SK-N-SH treated with all-trans-retinoic acid at 6 μM for 48 hours (cell line): ENCODE measurements at regions not wholly inside any gene's neighbourhood (a gene's known extent, or its start where the extent isn't known, plus 50 kb on each side); places are given as distances from the start of the nearest gene placed in this dataset.

Source experiments
- ARNTL ChIP-seq: fragments of 450-650 bp; formaldehyde crosslinking; IDR thresholded peaks from 2 replicates; pipeline ENCODE4 v1.5.0; 2020; ENCODE audit warnings: low read depth, mild to moderate bottlenecking, moderate library complexity, borderline replicate concordance
- BACH2 ChIP-seq: fragments of 250-450 bp; sonication (Bioruptor Pico); IDR thresholded peaks from 2 replicates; pipeline ENCODE4 v1.9.0; 2021; ENCODE audit warnings: mild to moderate bottlenecking, borderline replicate concordance
- ISL1 ChIP-seq: fragments of 250-450 bp; sonication (Bioruptor Pico); IDR thresholded peaks from 2 replicates; pipeline ENCODE4 v2.1.2; 2022; ENCODE audit warnings: mild to moderate bottlenecking, moderate library complexity
- OSR1 ChIP-seq: fragments of 250-450 bp; sonication (Bioruptor Pico); IDR thresholded peaks from 2 replicates; pipeline ENCODE4 v1.8.0; 2022; ENCODE audit warnings: moderate library complexity, mild to moderate bottlenecking, inconsistent platforms
- ZC3H10 ChIP-seq: fragments of 250-450 bp; sonication (Bioruptor Pico); IDR thresholded peaks from 2 replicates; pipeline ENCODE4 v1.5.1; 2021; ENCODE audit warnings: mild to moderate bottlenecking, moderate library complexity
- ZFP3 ChIP-seq: fragments of 250-450 bp; sonication (Bioruptor Pico); IDR thresholded peaks from 2 replicates; pipeline ENCODE4 v1.5.0; 2020; ENCODE audit warnings: mild to moderate bottlenecking, moderate library complexity
- ZFP30 ChIP-seq: fragments of 450-650 bp; formaldehyde crosslinking; IDR thresholded peaks from 2 replicates; pipeline ENCODE4 v1.5.0; 2022; ENCODE audit warnings: mild to moderate bottlenecking, moderate library complexity
- ZNF8 ChIP-seq: fragments of 450-650 bp; formaldehyde crosslinking; IDR thresholded peaks from 2 replicates; pipeline ENCODE4 v1.5.0; 2020; ENCODE audit warnings: mild to moderate bottlenecking, moderate library complexity
- TF ChIP-seq, protein P1 (sequence below): fragments of 250-450 bp; sonication (Bioruptor Pico); IDR thresholded peaks from 2 replicates; pipeline ENCODE4 v1.5.1; 2020; ENCODE audit warnings: low read depth, mild to moderate bottlenecking, moderate library complexity
- TF ChIP-seq, protein P2 (sequence below): fragments of 250-450 bp; sonication (Bioruptor Pico); IDR thresholded peaks from 2 replicates; pipeline ENCODE4 v1.8.0; 2020; ENCODE audit warnings: mild to moderate bottlenecking, moderate library complexity, borderline replicate concordance
- TF ChIP-seq, protein P3 (sequence below): fragments of 250-450 bp; sonication (Bioruptor Pico); IDR thresholded peaks from 2 replicates; pipeline ENCODE4 v1.8.0; 2021; ENCODE audit warnings: low read depth, mild to moderate bottlenecking, moderate library complexity, borderline replicate concordance
- TF ChIP-seq, protein P4 (sequence below): fragments of 250-450 bp; sonication (Bioruptor Pico); IDR thresholded peaks from 2 replicates; pipeline ENCODE4 v1.5.1; 2021; ENCODE audit warnings: mild to moderate bottlenecking, moderate library complexity

DNA sequence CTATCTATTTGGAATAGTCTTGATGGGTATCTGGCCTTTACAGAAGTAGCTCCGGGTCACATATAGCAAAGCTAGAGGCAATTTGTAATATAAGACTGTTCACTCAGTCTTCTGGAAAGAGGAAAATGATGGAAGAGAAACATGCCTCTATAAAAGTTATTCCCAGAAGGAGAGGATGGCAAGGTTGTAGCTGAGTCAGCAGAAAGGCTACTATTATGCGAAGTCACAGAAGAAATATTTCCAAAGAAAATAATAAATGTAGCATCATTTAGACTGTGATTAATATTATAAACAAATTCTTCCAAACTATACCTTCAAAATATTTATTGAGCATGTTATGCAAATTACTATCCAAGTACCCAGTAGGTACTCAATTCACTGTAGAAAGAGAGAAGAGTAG lies 1027.7 kb upstream of the TMEFF2 start:
- no peak for TF ChIP-seq ARNTL (CRISPR knock-in tag)
- TF ChIP-seq, protein P1, sequence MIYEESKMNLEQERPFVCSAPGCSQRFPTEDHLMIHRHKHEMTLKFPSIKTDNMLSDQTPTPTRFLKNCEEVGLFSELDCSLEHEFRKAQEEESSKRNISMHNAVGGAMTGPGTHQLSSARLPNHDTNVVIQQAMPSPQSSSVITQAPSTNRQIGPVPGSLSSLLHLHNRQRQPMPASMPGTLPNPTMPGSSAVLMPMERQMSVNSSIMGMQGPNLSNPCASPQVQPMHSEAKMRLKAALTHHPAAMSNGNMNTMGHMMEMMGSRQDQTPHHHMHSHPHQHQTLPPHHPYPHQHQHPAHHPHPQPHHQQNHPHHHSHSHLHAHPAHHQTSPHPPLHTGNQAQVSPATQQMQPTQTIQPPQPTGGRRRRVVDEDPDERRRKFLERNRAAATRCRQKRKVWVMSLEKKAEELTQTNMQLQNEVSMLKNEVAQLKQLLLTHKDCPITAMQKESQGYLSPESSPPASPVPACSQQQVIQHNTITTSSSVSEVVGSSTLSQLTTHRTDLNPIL, result no peak
- no peak for TF ChIP-seq ZFP30 (CRISPR knock-in tag)
- TF ChIP-seq, protein P2, sequence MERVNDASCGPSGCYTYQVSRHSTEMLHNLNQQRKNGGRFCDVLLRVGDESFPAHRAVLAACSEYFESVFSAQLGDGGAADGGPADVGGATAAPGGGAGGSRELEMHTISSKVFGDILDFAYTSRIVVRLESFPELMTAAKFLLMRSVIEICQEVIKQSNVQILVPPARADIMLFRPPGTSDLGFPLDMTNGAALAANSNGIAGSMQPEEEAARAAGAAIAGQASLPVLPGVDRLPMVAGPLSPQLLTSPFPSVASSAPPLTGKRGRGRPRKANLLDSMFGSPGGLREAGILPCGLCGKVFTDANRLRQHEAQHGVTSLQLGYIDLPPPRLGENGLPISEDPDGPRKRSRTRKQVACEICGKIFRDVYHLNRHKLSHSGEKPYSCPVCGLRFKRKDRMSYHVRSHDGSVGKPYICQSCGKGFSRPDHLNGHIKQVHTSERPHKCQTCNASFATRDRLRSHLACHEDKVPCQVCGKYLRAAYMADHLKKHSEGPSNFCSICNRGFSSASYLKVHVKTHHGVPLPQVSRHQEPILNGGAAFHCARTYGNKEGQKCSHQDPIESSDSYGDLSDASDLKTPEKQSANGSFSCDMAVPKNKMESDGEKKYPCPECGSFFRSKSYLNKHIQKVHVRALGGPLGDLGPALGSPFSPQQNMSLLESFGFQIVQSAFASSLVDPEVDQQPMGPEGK (CRISPR knock-in tag), result no peak
- TF ChIP-seq, protein P3, sequence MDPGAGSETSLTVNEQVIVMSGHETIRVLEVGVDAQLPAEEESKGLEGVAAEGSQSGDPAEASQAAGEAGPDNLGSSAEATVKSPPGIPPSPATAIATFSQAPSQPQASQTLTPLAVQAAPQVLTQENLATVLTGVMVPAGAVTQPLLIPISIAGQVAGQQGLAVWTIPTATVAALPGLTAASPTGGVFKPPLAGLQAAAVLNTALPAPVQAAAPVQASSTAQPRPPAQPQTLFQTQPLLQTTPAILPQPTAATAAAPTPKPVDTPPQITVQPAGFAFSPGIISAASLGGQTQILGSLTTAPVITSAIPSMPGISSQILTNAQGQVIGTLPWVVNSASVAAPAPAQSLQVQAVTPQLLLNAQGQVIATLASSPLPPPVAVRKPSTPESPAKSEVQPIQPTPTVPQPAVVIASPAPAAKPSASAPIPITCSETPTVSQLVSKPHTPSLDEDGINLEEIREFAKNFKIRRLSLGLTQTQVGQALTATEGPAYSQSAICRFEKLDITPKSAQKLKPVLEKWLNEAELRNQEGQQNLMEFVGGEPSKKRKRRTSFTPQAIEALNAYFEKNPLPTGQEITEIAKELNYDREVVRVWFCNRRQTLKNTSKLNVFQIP, result no peak
- TF ChIP-seq OSR1, result no peak
- TF ChIP-seq ZC3H10 (CRISPR knock-in tag), result no peak
- no peak for TF ChIP-seq ZFP3
- TF ChIP-seq ZNF8 (CRISPR knock-in tag), result no peak
- no peak for TF ChIP-seq ISL1 (CRISPR knock-in tag)
- TF ChIP-seq, protein P4, sequence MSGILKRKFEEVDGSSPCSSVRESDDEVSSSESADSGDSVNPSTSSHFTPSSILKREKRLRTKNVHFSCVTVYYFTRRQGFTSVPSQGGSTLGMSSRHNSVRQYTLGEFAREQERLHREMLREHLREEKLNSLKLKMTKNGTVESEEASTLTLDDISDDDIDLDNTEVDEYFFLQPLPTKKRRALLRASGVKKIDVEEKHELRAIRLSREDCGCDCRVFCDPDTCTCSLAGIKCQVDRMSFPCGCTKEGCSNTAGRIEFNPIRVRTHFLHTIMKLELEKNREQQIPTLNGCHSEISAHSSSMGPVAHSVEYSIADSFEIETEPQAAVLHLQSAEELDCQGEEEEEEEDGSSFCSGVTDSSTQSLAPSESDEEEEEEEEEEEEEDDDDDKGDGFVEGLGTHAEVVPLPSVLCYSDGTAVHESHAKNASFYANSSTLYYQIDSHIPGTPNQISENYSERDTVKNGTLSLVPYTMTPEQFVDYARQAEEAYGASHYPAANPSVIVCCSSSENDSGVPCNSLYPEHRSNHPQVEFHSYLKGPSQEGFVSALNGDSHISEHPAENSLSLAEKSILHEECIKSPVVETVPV (CRISPR knock-in tag), result no peak
- no peak for TF ChIP-seq BACH2 (CRISPR knock-in tag)
